HEK293T (cell line): ENCODE measurements at regions not wholly inside any gene's neighbourhood (a gene's known extent, or its start where the extent isn't known, plus 50 kb on each side); places are given as distances from the start of the nearest gene placed in this dataset.

Experiments used
- ARNT ChIP-seq: fragments of 450-650 bp; IDR thresholded peaks from 2 replicates; pipeline ENCODE4 v1.6.1; 2017; ENCODE audit warnings: mild to moderate bottlenecking
- BHLHE40 ChIP-seq: fragments of 450-650 bp; IDR thresholded peaks from 2 replicates; pipeline ENCODE4 v1.6.1; 2016; ENCODE audit warnings: mild to moderate bottlenecking, moderate library complexity, borderline replicate concordance
- CTBP1 ChIP-seq: fragments of 450-650 bp; IDR thresholded peaks from 2 replicates; pipeline ENCODE4 v1.6.1; 2016; ENCODE audit warnings: borderline replicate concordance
- ELF4 ChIP-seq: fragments of 450-650 bp; IDR thresholded peaks from 2 replicates; pipeline ENCODE4 v1.6.1; 2017; ENCODE audit warnings: antibody characterized with exemption
- FOXK2 ChIP-seq: fragments of 450-650 bp; IDR thresholded peaks from 2 replicates; pipeline ENCODE4 v1.6.1; 2016; ENCODE audit warnings: mild to moderate bottlenecking
- FOXM1 ChIP-seq: fragments of 450-650 bp; IDR thresholded peaks from 2 replicates; pipeline ENCODE4 v1.6.1; 2017; ENCODE audit warnings: mild to moderate bottlenecking, borderline replicate concordance
- L3MBTL2 ChIP-seq: fragments of 450-650 bp; conservative IDR thresholded peaks from 2 replicates; pipeline ENCODE4 v1.6.1; 2016; ENCODE audit warnings: mild to moderate bottlenecking
- LEF1 ChIP-seq: fragments of 450-650 bp; IDR thresholded peaks from 2 replicates; pipeline ENCODE4 v1.6.1; 2017; ENCODE audit warnings: mild to moderate bottlenecking, borderline replicate concordance
- NFRKB ChIP-seq: fragments of 450-650 bp; IDR thresholded peaks from 2 replicates; pipeline ENCODE4 v1.6.1; 2016; ENCODE audit warnings: mild to moderate bottlenecking, moderate library complexity
- SP1 ChIP-seq: fragments of 450-650 bp; IDR thresholded peaks from 2 replicates; pipeline ENCODE4 v1.6.1; 2017
- SUZ12 ChIP-seq: fragments of 450-650 bp; IDR thresholded peaks from 2 replicates; pipeline ENCODE4 v1.6.1; 2016; ENCODE audit warnings: mild to moderate bottlenecking
- TARDBP ChIP-seq: fragments of 450-650 bp; IDR thresholded peaks from 2 replicates; pipeline ENCODE4 v1.6.1; 2016
- ZNF384 ChIP-seq: fragments of 450-650 bp; IDR thresholded peaks from 2 replicates; pipeline ENCODE4 v1.6.1; 2016
- TF ChIP-seq, protein P1 (sequence below): fragments of 450-650 bp; IDR thresholded peaks from 2 replicates; pipeline ENCODE4 v1.6.1; 2016

DNA sequence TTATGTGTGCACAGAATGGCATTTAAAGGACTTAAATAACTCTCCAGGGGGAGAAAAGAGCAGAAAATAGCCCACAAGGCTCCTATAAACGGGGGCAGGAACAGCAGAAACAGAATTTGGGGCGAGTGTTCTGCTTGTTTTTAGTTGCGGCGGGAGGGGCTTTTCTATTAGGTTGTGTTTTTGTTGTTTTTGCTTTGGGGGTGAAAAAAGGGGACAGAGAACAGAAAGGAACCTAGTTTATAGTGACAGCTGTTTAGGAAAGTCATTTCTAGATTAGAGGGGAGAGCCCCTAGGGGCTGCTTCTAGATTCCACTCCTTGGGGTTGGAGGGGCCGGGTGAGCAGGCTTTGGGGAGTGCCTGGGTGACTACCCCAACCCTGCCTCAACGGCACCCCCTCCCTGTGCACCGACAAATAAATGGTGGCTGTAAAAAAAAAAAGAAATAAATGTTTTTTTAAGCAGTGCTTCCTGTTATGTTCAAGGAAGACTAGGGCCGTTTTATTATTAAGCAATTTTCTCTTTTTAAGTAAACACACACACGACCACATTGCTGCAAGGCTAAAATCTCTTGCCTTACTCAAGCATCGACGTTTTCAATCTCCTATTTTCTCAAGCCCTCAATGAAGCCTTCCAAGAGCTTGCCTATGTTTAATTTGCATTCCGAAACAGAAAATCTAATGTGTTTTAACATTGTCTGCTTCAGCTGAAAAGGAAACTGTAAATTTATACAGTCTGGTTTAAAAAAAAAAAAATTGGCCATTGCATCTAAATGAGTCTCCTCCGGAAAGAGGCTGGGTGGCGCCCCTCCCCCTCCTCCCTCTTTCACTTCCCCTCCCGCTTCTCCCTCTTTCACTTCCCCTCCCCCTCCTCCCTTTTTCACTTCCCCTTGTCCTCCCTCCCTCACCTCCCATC is 123.3 kb upstream of the TBL1X start:
- TF ChIP-seq SUZ12: no peak
- TF ChIP-seq TARDBP: no peak
- TF ChIP-seq L3MBTL2: no peak
- TF ChIP-seq SP1: no peak
- TF ChIP-seq LEF1: no peak
- no peak for TF ChIP-seq NFRKB
- no peak for TF ChIP-seq FOXM1
- TF ChIP-seq ELF4: no peak
- TF ChIP-seq BHLHE40: no peak
- no peak for TF ChIP-seq FOXK2
- TF ChIP-seq ARNT: no peak
- TF ChIP-seq CTBP1: no peak
- TF ChIP-seq ZNF384: no peak; the same call in 1 of the 2 replicates
- TF ChIP-seq, protein P1, sequence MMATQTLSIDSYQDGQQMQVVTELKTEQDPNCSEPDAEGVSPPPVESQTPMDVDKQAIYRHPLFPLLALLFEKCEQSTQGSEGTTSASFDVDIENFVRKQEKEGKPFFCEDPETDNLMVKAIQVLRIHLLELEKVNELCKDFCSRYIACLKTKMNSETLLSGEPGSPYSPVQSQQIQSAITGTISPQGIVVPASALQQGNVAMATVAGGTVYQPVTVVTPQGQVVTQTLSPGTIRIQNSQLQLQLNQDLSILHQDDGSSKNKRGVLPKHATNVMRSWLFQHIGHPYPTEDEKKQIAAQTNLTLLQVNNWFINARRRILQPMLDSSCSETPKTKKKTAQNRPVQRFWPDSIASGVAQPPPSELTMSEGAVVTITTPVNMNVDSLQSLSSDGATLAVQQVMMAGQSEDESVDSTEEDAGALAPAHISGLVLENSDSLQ: no peak
